Mammary epithelial cell (primary cell): ENCODE measurements at regions not wholly inside any gene's neighbourhood (a gene's known extent, or its start where the extent isn't known, plus 50 kb on each side); places are given as distances from the start of the nearest gene placed in this dataset.

ENCODE experiments used
- CTCF ChIP-seq, 2 donors: IDR thresholded peaks in 1 of 2; conservative IDR thresholded peaks in 1 of 2; 2 replicates each; pipeline ENCODE4 v1.5.1; 2011 to 2012; ENCODE audit warnings: inconsistent platforms in 2 of 2, low read length in 2 of 2, mild to moderate bottlenecking in 2 of 2, control low read depth in 1 of 2, low read depth in 1 of 2; ENCODE audit not compliant: insufficient read depth in 1 of 2; ENCODE audit errors: extremely low read depth in 1 of 2
- EZH2 ChIP-seq: IDR thresholded peaks from 2 replicates; pipeline ENCODE4 v1.6.1; 2012; ENCODE audit warnings: low read length, inconsistent platforms, borderline replicate concordance

- TF ChIP-seq CTCF (conservative IDR thresholded peaks at IDR 0.05 in 1 of 2, IDR thresholded peaks at IDR 0.05 in 1 of 2; ENCODE audit: extremely low read depth in 1 of 2, insufficient read depth in 1 of 2, low read depth in 1 of 2, low read length in 2 of 2), result no peak
- TF ChIP-seq EZH2, result no peak
Measured at GRCh38 chr1:182227864-182228547, 163.6 kb downstream of the GLUL start.
